Left ventricle myocardium superior (tissue), 1 donor: ENCODE measurements at regions not wholly inside any gene's neighbourhood (a gene's known extent, or its start where the extent isn't known, plus 50 kb on each side); places are given as distances from the start of the nearest gene placed in this dataset.

Source experiments
- ATAC-seq: fragments of 200-7000 bp; cut with Tn5 transposase; one replicate; pipeline ENCODE4 v1.9.1; 2020; ENCODE audit warnings: mild to moderate bottlenecking, moderate library complexity
- DNase-seq: peaks from one replicate; pipeline ENCODE4 v3.0.0-alpha.2; 2020
- intact Hi-C: fragments of 100-400 bp; cut with micrococcal nuclease; formaldehyde crosslinking; loops from one replicate; pipeline ENCODE4 v1.11.0; 2022
- donor health status: DM: no; HTN: yes; CAD: no; lungs with severe emphysema.

DNA sequence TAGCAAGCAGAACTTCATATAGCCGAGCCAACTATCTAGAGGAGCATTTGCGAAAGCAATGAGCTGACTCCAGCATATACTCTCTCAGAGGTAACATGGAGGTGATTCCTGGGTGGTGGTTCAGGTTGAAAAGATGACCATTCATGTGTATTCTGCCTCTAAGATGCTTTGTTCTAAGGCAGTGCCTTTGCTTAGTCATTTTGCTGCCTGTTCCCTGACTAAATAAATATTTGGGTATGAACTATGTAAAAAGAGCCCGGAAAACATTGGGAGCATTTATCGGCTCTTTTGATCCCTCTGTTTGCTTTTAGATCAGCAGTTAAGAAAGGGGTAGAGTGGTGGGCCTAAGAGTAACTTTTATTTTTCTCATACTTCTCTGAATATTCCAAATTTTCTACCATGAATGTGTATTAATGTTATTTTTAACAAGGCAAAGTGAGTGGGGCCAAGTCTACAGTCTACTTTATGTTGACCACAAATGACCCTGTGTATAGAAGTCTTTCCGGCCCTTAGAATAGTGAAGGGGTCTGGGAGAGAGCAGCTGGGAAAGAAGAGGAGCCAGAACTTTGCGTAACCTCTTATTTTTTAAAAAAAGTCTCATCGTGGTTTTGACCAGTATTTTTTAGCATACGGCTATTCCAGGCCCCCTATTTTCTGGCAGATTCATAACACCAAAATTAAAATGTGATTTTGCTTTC, 206.5 kb upstream of the EYA4 start:
- DNase-seq (no peak), ATAC-seq (no peak)
- intact Hi-C loops: no loop called here

DNA sequence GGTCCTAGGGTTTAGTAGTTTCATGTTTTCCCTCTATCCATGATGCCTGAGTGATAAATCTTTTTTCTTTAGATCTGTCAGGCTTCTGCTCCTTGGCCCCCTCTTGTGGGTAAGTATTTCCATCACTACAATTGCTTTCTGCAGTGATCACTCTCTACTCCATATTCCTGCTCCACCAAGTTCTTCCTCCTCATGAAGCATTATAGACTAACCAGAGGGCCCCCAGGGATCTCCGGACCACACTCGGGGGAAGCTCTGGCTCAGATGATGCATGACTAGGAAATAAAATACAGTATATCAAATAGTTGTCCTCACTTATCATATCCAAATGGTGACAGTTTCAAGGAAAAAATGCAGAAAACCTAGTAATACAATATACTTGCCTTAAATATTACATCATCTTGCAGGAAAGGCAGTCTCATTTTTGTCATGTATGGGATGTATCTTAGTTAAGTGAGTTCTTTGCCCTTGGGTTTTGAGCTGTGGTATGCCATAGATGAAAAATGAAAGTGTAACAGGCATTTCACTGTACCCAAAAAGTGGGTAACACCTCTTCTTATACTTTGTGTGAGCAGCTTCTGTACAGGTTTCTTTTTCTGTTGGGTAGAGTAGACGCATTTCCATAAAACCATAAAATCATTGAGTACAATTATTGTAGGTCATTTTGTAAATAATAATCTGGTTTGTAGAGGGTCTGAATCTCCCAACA, 200.9 kb upstream of the EYA4 start:
- no peak for DNase-seq
- intact Hi-C loops: no loop called here
- peak; percentile 48 for ATAC-seq

DNA sequence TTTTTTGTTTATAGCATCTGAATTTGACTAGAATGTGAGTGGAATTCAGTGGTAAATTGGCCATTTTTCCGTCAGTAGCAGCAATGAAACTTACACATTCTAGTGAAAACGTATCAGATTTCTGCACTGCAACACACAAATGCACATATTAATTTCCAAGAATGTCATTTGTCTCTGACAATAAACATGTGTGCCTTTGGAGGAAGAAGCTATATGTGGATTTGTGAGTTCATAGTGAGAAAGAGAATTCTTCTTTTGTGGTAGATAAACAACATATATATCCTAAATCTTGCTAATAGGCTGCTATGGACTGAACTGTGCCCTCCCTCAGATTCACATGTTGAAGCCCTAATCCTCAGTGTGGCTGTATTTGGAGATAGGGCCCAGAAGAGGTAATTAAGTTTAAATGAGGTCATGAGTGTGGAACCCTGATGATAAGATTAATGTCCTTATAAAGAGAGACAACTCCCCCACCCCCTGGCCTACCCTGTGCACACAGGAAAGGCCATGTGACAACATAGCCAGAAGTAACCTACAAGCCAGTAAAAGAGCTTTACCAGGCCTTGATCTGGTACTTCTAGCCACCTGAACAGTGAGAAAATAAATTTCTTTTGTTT, 200.2 kb upstream of the EYA4 start:
- intact Hi-C loops: no loop called here

DNA sequence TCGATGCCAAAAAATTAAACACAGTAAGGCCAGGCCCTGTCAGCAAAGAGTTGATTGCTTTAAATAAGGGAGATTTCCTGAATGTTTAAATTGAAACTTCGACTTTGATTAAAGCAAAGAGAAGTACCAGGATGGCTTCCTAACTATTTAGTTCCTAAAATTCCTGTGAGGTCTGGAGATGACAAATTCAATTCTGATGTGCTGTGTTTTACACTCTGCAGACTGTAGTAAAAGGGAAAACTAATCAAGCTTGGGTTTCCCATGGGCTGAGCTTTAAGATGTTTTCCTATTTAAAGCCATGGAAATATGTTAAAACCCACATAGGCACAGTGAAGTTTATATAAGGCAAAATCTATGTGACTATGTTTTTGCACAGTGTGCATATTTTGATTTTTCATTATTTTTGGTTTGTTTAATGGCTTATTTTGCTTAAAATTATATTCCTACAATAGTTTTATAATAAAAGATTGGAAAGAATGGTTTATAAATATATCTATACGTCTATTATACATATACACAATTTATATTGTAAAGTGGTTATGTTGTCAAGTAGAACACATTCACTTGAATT, 198.5 kb upstream of the EYA4 start:
- DNase-seq (no peak), ATAC-seq (no peak)
- intact Hi-C loops: no loop called here

More for the DNA sequence above, 200.2 kb upstream of the EYA4 start:
- ATAC-seq (peak; percentile 94), DNase-seq (peak; percentile 32)

DNA sequence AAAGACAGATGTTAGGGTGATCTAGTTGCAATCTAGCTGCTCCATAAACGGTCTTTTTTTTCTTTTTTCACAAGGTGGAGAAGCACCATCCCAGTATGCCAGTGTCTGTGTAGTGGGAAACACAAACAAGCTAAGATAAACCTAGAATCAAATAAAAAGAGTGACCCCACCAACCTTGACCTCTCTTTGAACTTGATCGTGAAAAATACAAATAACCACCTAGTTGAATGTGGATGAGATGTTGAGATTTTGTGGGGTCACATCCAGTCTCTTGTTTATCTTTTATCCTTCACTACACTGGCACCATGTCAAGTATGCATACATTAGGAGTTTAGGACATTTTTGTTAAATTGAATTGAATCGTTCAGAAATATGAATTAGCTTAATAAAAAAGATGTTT, 194.6 kb upstream of the EYA4 start:
- intact Hi-C loops: no loop called here
- ATAC-seq (no peak), DNase-seq (no peak)

DNA sequence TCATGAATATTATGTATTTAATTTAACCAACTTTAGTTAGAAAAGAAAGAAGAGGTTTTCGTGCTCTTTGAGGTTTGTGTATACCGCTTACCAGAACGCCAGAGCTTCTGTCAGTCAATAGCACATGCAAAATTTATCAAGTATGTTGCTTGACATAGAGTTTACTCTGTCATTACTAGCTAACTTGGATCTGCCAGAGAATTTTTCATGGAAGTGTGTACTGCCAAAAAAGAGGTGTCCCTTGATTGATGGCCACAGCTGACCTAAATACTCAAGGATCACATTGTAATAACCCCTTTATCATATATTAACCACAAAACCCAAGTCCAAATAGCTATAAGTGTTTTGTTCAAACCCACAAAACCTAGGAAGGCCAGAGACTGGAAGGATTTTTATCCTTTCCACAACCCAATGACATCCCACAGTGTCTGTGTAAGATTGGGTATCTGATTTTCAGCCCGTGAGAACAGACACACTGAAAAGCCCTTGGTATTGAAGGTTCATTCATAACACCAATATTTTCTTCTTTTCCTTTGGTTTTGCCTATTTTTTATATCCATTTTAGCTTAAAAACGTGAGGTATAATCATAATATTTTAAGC, 194.0 kb upstream of the EYA4 start:
- ATAC-seq: peak; percentile 94
- intact Hi-C loops: no loop called here
- DNase-seq: no peak

DNA sequence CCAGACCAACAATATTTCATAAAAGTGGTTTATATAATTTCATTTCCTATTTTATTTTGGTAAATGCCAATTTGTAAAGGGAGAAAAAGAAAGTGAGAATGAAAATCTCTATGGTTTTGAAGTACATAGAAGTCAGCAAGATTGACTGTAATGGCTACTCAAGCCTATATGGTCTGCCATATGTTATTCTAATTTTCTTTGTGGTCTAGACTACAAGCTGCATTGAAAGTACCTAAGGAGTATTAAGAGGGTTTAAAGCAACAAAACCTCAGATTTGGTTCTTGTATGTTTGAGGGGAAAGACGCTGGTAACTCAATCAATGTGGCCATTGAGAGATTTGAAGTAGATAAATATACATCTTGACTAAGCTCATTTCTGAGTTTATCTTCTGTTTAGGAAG, 193.5 kb upstream of the EYA4 start:
- intact Hi-C loops: no loop called here
- no peak for ATAC-seq
- no peak for DNase-seq

DNA sequence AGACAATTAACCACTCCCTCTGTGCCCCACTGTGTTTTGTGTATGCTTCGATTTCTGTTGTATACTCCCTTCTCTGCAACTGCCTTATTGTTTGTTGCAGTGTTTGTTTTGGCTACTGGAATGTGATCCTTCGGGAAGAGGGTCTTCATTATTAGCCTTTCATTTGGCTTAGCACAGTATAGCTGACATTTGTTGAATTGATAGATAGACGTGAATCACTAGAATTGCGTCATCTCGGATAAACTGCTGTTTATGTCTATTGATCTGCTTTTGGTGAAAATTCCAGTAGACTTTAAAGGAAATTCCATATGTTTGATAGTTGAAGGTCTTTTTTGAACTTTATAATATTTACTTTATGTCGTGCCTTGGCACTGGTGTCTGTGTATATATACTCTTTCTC, 189.9 kb upstream of the EYA4 start:
- intact Hi-C loops: no loop called here
- DNase-seq (no peak), ATAC-seq (no peak)

DNA sequence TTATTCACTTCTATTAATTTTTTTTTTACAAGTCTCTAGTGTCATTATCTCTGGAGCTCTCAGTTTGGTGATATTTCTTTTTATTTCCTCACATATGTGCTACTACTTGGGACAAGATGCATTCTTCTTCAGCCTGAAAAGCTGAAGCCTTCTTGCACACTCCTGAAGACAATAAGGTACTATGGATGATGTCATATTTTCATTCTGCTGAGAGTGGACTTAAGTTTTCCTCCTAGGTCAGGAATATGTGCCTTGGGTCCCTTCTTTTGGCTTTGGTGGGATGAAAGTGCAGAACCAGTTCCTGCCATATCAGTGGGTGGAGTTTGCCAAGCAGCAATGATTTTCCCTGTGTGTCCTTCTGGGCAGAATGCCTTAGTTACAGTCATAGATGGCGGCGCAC, 188.7 kb upstream of the EYA4 start:
- DNase-seq (no peak), ATAC-seq (no peak)
- intact Hi-C loops: no loop called here

DNA sequence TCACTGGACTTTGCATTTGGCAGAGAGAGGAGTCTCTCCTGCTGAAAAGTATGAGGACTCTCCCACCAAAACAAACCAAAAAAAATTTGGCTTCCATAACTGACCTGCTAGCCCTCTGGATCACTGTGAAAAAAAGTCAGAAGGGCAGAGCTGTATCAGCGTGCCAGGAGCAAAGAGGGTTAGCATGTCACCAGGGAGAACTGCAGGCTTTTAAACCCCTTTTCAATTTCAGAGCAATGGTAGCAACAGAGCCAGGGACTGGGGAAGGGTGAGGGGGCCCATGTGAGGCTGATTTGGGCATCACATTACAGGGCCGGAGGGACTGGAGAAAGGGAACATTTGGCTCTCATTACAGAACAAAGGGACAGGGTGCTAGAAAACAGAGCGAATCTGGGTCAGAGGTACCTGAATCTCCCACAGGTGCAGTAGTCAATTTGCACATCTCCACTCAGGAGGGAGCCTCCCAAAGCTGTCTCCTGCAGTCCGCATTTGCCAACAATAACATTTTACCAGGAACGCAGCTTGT, 185.7 kb upstream of the EYA4 start:
- DNase-seq: no peak
- intact Hi-C loops: no loop called here
- ATAC-seq: peak; percentile 65

DNA sequence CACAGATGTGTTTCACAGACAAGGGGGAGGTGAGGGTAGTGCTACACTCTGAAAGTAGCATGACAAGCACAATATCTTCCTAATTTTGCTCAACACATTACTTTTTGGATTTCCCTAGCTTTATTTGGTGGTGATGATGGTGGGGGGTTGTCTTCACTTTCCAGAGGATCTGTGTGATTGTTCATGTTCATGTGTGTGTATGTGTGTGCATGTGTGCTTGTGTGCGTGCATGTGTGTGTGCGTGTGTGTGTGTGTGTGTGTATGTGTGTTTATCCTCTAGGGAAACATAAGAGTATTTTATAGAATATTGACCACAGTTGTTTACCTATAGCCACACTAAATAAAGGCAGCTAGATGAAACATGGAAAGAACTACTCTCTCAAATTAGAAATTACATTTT, 183.8 kb upstream of the EYA4 start:
- no peak for DNase-seq
- intact Hi-C loops: no loop called here
- no peak for ATAC-seq

DNA sequence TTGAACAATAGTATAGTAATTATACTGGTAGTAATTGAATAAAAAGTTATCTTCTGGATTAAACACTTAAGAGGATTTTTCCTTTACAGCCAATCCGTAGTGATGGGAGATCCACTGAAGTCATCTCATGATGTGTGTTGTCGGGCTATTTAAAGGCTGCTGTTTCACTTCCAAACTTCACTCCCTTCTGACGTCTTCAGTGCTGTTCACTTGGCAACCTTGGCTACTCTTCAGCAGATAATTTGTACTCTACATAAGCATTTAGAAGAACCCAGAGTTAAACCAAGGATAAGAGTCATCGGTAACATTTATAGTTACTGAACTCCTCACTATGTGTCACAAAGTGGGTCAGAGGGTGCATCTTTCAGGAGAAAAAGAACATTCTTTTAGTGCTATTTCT, 179.1 kb upstream of the EYA4 start:
- no peak for DNase-seq

DNA sequence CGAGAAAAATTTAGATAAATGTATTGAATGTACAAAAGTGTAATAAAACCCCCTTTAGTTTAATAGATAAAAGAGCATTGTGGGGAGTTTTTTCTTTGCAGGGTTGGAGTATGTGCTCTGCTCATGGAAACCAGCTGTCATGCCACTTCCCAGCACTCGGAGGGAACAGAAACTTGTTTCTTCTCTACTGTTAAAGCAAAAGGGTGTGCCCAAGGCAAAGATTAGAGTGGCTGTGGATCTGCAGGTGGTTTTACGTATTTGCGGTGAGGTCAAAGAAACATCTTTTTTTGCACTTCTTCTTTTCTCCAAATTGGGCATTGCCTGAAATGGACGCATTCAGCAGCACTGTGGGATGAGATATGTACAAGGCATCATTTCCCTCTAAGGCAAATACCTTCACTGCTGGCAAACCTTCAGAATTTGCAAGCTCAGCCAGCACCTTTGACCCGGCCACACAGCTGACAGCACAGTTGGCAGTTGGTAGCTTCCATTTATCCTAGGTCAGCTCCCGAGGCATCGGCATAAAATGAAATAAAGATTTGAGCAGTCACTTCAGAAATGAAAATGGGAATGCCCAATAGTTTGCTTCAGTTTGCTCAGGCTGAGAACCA, 178.4 kb upstream of the EYA4 start:
- DNase-seq (peak; percentile 28), ATAC-seq (peak; percentile 57)
- intact Hi-C loops: no loop called here

More for the DNA sequence above, 179.1 kb upstream of the EYA4 start:
- peak; percentile 98 for ATAC-seq
- intact Hi-C loops: no loop called here

DNA sequence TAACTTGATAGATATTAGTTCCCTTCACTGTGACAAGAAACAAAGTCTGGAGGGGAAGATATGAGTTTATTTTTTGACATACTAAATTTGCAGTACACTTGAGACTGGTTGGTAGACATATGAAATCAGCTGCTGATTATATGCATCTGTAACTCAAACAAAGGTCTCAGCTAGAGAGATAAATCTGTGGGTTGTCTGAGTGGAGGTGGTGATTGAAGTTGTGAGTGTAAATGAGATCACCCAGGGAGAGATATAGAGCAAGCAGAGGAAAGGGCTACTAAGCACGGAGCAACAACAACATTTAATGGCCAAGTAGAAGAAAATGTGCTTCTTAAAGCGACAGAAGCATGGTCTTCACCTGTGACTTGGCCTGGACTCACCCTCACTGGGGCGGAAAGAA, 173.2 kb upstream of the EYA4 start:
- DNase-seq (no peak), ATAC-seq (peak; percentile 94)
- intact Hi-C loops: no loop called here

DNA sequence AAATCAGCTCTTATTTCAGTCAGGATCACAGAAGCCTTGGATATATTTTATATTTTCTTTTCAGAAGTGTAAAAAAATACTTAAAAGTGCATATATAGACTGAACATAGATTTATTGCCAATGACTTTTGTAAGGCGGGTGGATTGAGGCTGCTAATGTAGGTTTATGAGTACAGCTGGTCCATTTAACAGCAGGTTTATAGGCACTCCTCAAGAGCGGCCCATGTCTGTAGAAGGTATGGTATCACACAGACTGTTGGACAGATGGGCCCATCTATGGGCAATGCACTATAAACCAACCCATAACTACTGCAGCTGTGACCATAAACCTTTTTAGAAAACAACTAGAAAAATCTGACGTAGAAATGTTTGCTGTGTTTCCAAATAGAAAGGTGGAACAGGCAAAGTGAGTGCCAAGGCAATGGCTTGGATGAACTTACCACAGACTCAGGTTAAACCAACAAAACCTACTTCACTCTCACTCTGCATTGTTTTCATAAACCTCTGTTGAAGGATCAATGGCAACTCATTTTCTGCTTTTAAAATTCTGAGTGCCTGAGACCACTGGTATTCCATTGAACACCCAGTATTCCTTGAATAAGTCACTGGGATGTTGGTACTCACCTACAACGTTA, 170.6 kb upstream of the EYA4 start:
- no peak for ATAC-seq

DNA sequence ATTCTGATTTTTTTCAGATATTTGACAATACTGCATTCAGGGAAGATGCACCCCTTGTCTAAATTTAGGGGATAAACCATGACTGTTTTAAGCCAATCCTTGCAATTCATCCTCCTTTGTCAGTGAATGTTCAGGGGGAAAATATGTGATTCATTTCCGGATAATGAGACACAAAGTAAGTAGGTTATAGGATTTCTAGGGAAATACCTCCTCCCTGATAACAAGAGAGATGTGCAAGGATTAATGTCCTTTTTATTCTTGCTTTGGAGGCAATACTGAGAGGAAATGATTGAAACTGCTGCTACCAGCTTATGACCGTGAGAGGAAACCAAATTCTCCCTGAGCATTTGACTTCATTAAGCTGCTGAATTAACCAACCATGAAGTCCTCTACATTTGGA, 161.3 kb upstream of the EYA4 start:
- ATAC-seq (no peak), DNase-seq (no peak)
- intact Hi-C loops: no loop called here

More for the DNA sequence above, 170.6 kb upstream of the EYA4 start:
- intact Hi-C loops: no loop called here
- DNase-seq: no peak

DNA sequence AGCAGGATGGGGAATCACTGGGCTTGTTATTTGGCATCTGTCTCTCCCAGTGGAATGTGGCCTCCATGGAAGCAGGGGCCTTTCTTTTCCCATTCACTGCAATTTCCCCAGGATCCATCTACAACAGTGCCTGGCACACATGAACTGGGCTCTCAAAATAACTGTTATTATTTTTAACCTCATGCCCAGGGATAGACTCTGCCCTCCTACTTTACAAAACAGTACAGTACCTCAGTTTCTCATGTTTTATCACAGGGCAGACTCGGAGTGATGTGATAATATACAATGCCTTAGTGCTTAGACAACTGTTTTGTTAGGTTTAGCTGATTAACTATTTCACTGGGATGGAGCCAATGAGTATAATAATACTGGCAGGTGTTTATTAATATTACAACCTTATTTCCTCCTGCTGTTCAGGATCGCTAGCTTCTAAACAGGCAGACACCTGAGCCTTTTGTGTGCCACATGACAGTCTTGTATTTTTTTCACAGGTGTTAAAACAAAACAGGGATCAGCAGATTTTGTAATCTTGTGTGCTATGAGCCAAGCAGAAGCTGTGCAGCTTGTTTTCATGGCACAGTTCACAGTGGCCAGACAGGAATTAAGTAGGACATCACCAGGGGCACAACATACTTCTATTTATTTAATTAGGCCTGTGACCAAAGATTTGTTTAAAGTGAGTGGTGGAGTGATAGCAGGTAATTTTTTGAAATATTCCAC, 157.7 kb upstream of the EYA4 start:
- DNase-seq: no peak
- intact Hi-C loops: no loop called here
- ATAC-seq: peak; percentile 78

DNA sequence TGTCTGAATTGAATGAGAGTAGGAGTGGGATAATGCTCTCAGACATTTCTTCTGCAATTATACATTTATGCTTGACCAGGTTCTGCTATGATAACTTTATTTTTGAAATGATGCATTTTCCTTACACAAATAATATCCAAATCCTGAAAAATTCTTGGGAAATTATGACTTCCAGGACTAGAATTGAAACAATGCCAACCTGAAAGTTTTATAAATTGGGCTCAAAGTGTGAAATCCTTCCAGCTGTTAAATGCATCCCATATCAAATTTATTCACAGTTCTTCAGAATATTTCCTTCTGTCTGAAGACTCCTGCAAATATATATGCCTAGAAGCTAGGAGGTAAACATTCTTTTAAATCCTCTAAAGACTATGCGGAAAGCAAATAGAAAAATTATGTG, 155.7 kb upstream of the EYA4 start:
- ATAC-seq (no peak), DNase-seq (no peak)
- intact Hi-C loops: no loop called here
